ENCODE measurements at regions not wholly inside any gene's neighbourhood (a gene's known extent, or its start where the extent isn't known, plus 50 kb on each side); places are given as distances from the start of the nearest gene placed in this dataset.
A peak's percentile ranks its signal among the peaks of the same experiment; 100 is the strongest.
"Not testable (repeated sequence)": the region's sequence is repeated elsewhere in the genome, so short reads cannot be mapped to it uniquely, and the experiment has no call there.

GRCh38 chr3:3308809-3309208 lies 129.3 kb upstream of the CRBN start:
- H3K9me3 ChIP-seq (ENCODE audit: control insufficient read depth, insufficient read depth, low read length), result no peaks in the 10 kb centered on the region
- H3K4me1 ChIP-seq (ENCODE audit: control insufficient read depth, insufficient read depth, low read length), result no peaks in the 10 kb centered on the region
- H3K27me3 ChIP-seq (ENCODE audit: control insufficient read depth, insufficient read depth, low read length), result no peaks in the 10 kb centered on the region
- no peak overlapping the region for H3K4me3 ChIP-seq (ENCODE audit: low read depth, low read length)
- 71% methylated on average over 1 of the region's 3 CpGs for WGBS (ENCODE audit: insufficient coverage)
- H3K36me3 ChIP-seq (ENCODE audit: control insufficient read depth, insufficient read depth, low read length), result no peaks in the 10 kb centered on the region
- no peak for DNase-seq (ENCODE audit: low read depth in 4 of 6, low spot score in 6 of 6)
- no peak overlapping the region for H3K27ac ChIP-seq (ENCODE audit: low read depth, low read length)

- Histone ChIP-seq H3K27me3 (ENCODE audit: control insufficient read depth, insufficient read depth, low read length) (no peaks in the 10 kb centered on the region), H3K4me1 (ENCODE audit: control insufficient read depth, insufficient read depth, low read length) (no peaks in the 10 kb centered on the region), H3K9me3 (ENCODE audit: control insufficient read depth, insufficient read depth, low read length) (no peaks in the 10 kb centered on the region), H3K4me3 (ENCODE audit: low read depth, low read length) (no peak overlapping the region), H3K27ac (ENCODE audit: low read depth, low read length) (no peak overlapping the region), H3K36me3 (ENCODE audit: control insufficient read depth, insufficient read depth, low read length) (no peaks in the 10 kb centered on the region)
- WGBS (ENCODE audit: insufficient coverage), result 40% methylated on average over 1 of the region's 4 CpGs
- no peak for DNase-seq (ENCODE audit: low read depth in 4 of 6, low spot score in 6 of 6)
Measured at GRCh38 chr3:3307491-3307890, 128.0 kb upstream of the CRBN start.

- Histone ChIP-seq H3K4me3 (ENCODE audit: low read depth, low read length) (no peak overlapping the region), H3K4me1 (ENCODE audit: control insufficient read depth, insufficient read depth, low read length) (no peaks in the 10 kb centered on the region), H3K27me3 (ENCODE audit: control insufficient read depth, insufficient read depth, low read length) (no peaks in the 10 kb centered on the region), H3K27ac (ENCODE audit: low read depth, low read length) (no peak overlapping the region), H3K9me3 (ENCODE audit: control insufficient read depth, insufficient read depth, low read length) (no peaks in the 10 kb centered on the region), H3K36me3 (ENCODE audit: control insufficient read depth, insufficient read depth, low read length) (no peaks in the 10 kb centered on the region)
- peak in 1 of 6 donors; percentile 79 for DNase-seq (ENCODE audit: low read depth in 4 of 6, low spot score in 6 of 6)
- 80% methylated on average over 1 of the region's 1 CpG for WGBS (ENCODE audit: insufficient coverage)
Measured at GRCh38 chr3:3305841-3306240, 126.3 kb upstream of the CRBN start.

GRCh38 chr3:3305084-3305483 lies 125.6 kb upstream of the CRBN start:
- Histone ChIP-seq H3K9me3 (ENCODE audit: control insufficient read depth, insufficient read depth, low read length) (no peaks in the 10 kb centered on the region), H3K27me3 (ENCODE audit: control insufficient read depth, insufficient read depth, low read length) (no peaks in the 10 kb centered on the region), H3K27ac (ENCODE audit: low read depth, low read length) (no peak overlapping the region), H3K36me3 (ENCODE audit: control insufficient read depth, insufficient read depth, low read length) (no peaks in the 10 kb centered on the region), H3K4me1 (ENCODE audit: control insufficient read depth, insufficient read depth, low read length) (no peaks in the 10 kb centered on the region), H3K4me3 (ENCODE audit: low read depth, low read length) (no peak overlapping the region)
- 100% methylated on average over 3 of the region's 5 CpGs for WGBS (ENCODE audit: insufficient coverage)
- DNase-seq (ENCODE audit: low read depth in 4 of 6, low spot score in 6 of 6), result no peak

- H3K4me3 ChIP-seq (ENCODE audit: low read depth, low read length), result no peak overlapping the region
- WGBS (ENCODE audit: insufficient coverage), result no CpG with 5 or more reads among the region's 4 CpGs
- no peak for DNase-seq (ENCODE audit: low read depth in 4 of 6, low spot score in 6 of 6)
- no peaks in the 10 kb centered on the region for H3K4me1 ChIP-seq (ENCODE audit: control insufficient read depth, insufficient read depth, low read length)
- H3K27me3 ChIP-seq (ENCODE audit: control insufficient read depth, insufficient read depth, low read length), result no peaks in the 10 kb centered on the region
- no peaks in the 10 kb centered on the region for H3K36me3 ChIP-seq (ENCODE audit: control insufficient read depth, insufficient read depth, low read length)
- H3K9me3 ChIP-seq (ENCODE audit: control insufficient read depth, insufficient read depth, low read length), result no peaks in the 10 kb centered on the region
- no peak overlapping the region for H3K27ac ChIP-seq (ENCODE audit: low read depth, low read length)
Measured at GRCh38 chr3:3303636-3304035, 124.1 kb upstream of the CRBN start.

- no peak for DNase-seq (ENCODE audit: low read depth in 4 of 6, low spot score in 6 of 6)
- Histone ChIP-seq H3K9me3 (ENCODE audit: control insufficient read depth, insufficient read depth, low read length) (no peaks in the 10 kb centered on the region), H3K4me3 (ENCODE audit: low read depth, low read length) (no peak overlapping the region), H3K4me1 (ENCODE audit: control insufficient read depth, insufficient read depth, low read length) (no peaks in the 10 kb centered on the region), H3K27ac (ENCODE audit: low read depth, low read length) (no peak overlapping the region), H3K27me3 (ENCODE audit: control insufficient read depth, insufficient read depth, low read length) (no peaks in the 10 kb centered on the region), H3K36me3 (ENCODE audit: control insufficient read depth, insufficient read depth, low read length) (no peaks in the 10 kb centered on the region)
- WGBS (ENCODE audit: insufficient coverage), result 80% methylated on average over 1 of the region's 3 CpGs
Measured at GRCh38 chr3:3302964-3303363, 123.5 kb upstream of the CRBN start.

- Histone ChIP-seq H3K27me3 (ENCODE audit: control insufficient read depth, insufficient read depth, low read length) (no peaks in the 10 kb centered on the region), H3K27ac (ENCODE audit: low read depth, low read length) (no peak overlapping the region), H3K4me1 (ENCODE audit: control insufficient read depth, insufficient read depth, low read length) (no peaks in the 10 kb centered on the region), H3K9me3 (ENCODE audit: control insufficient read depth, insufficient read depth, low read length) (no peaks in the 10 kb centered on the region), H3K36me3 (ENCODE audit: control insufficient read depth, insufficient read depth, low read length) (no peaks in the 10 kb centered on the region), H3K4me3 (ENCODE audit: low read depth, low read length) (no peak overlapping the region)
- no CpG with 5 or more reads among the region's 1 CpG for WGBS (ENCODE audit: insufficient coverage)
- DNase-seq (ENCODE audit: low read depth in 4 of 6, low spot score in 6 of 6), result no peak
Measured at GRCh38 chr3:3301476-3301875, 122.0 kb upstream of the CRBN start.

- Histone ChIP-seq H3K27ac (ENCODE audit: low read depth, low read length) (no peak overlapping the region), H3K4me3 (ENCODE audit: low read depth, low read length) (no peak overlapping the region), H3K9me3 (ENCODE audit: control insufficient read depth, insufficient read depth, low read length) (peaks cover 6% of the 10 kb centered on the region), H3K4me1 (ENCODE audit: control insufficient read depth, insufficient read depth, low read length) (no peaks in the 10 kb centered on the region), H3K36me3 (ENCODE audit: control insufficient read depth, insufficient read depth, low read length) (no peaks in the 10 kb centered on the region), H3K27me3 (ENCODE audit: control insufficient read depth, insufficient read depth, low read length) (no peaks in the 10 kb centered on the region)
- DNase-seq (ENCODE audit: low read depth in 4 of 6, low spot score in 6 of 6), result peak in 4 of 6 donors; percentile 9 to 94 (median 28)
- WGBS (ENCODE audit: insufficient coverage), result no CpG with 5 or more reads among the region's 5 CpGs
Measured at GRCh38 chr3:3296979-3297381, 117.5 kb upstream of the CRBN start.

- Histone ChIP-seq H3K27ac (ENCODE audit: low read depth, low read length) (no peak overlapping the region), H3K27me3 (ENCODE audit: control insufficient read depth, insufficient read depth, low read length) (no peaks in the 10 kb centered on the region), H3K36me3 (ENCODE audit: control insufficient read depth, insufficient read depth, low read length) (no peaks in the 10 kb centered on the region), H3K9me3 (ENCODE audit: control insufficient read depth, insufficient read depth, low read length) (peaks cover 6% of the 10 kb centered on the region), H3K4me1 (ENCODE audit: control insufficient read depth, insufficient read depth, low read length) (no peaks in the 10 kb centered on the region), H3K4me3 (ENCODE audit: low read depth, low read length) (no peak overlapping the region)
- no peak for DNase-seq (ENCODE audit: low read depth in 4 of 6, low spot score in 6 of 6)
- no CpG with 5 or more reads among the region's 1 CpG for WGBS (ENCODE audit: insufficient coverage)
Measured at GRCh38 chr3:3295586-3295985, 116.1 kb upstream of the CRBN start.

GRCh38 chr3:3291756-3292283 lies 112.3 kb upstream of the CRBN start:
- not testable (repeated sequence) for H3K36me3 ChIP-seq (ENCODE audit: control insufficient read depth, insufficient read depth, low read length); DNase-seq (ENCODE audit: low read depth in 4 of 6, low spot score in 6 of 6); H3K4me3 ChIP-seq (ENCODE audit: low read depth, low read length); H3K4me1 ChIP-seq (ENCODE audit: control insufficient read depth, insufficient read depth, low read length); H3K27ac ChIP-seq (ENCODE audit: low read depth, low read length); H3K9me3 ChIP-seq (ENCODE audit: control insufficient read depth, insufficient read depth, low read length); H3K27me3 ChIP-seq (ENCODE audit: control insufficient read depth, insufficient read depth, low read length)
- 80% methylated on average over 2 of the region's 3 CpGs for WGBS (ENCODE audit: insufficient coverage)

Measured in spinal cord (tissue), 9 donors.